Lower leg skin (tissue), 4 donors: ENCODE measurements at regions not wholly inside any gene's neighbourhood (a gene's known extent, or its start where the extent isn't known, plus 50 kb on each side); places are given as distances from the start of the nearest gene placed in this dataset.

ENCODE experiments used
- DNase-seq, 2 donors: peaks; one replicate each; pipeline ENCODE4 v3.0.0-alpha.2; 2019; ENCODE audit warnings: low spot score in 2 of 2
- H3K4me3 ChIP-seq: fragments of 200-600 bp; sonication (generic); 2 replicates; pipeline ENCODE4 v1.5.1; 2017; ENCODE audit warnings: mild to moderate bottlenecking, low read depth; ENCODE audit not compliant: poor library complexity, severe bottlenecking
- CTCF ChIP-seq, 3 donors: fragments of 450-650 bp; IDR thresholded peaks; one replicate each; pipeline ENCODE4 v1.5.1; 2016; ENCODE audit warnings: antibody characterized with exemption in 3 of 3, mild to moderate bottlenecking in 3 of 3, moderate library complexity in 2 of 3
- POLR2A ChIP-seq, 2 donors: fragments of 450-650 bp; IDR thresholded peaks; one replicate each; pipeline ENCODE4 v1.6.1; 2016 to 2017; ENCODE audit warnings: antibody characterized with exemption in 2 of 2, mild to moderate bottlenecking in 1 of 2, moderate library complexity in 1 of 2
- WGBS, 2 donors: methylation state at CpG; one replicate each; pipeline ENCODE4 v1.1.5; 2018; 5-methylcytosine and 5-hydroxymethylcytosine counted together
- intact Hi-C: fragments of 100-400 bp; cut with DNase I; formaldehyde crosslinking; loops from one replicate; pipeline ENCODE4 v1.15.0; 2023; ENCODE audit warnings: low total_unique reads

DNA sequence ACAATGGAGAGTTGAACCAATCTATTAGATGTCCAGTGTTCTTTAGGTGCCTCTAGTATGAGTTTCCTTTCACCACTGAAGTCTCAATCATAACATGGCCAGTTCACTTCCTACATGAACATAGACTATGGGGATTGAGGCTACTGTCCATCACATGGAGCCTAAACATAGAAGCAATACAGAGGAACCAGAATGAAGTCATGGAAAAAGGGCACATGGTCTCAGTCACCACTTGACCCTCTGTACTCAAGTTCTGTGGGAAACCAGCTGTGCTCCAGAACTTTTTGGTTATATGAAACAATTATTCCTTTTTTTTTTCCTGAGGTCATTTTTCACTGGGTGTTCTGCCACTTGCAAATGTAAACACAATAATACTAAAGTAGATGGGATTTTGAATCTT, 762.5 kb downstream of the CBLN4 start:
- no peak for TF ChIP-seq POLR2A (IDR thresholded peaks at IDR 0.05)
- TF ChIP-seq CTCF (IDR thresholded peaks at IDR 0.05) = no peak
- intact Hi-C loops = no loop called here
- no peak for DNase-seq
- H3K4me3 ChIP-seq = no peak overlapping the region

- intact Hi-C loops = no loop called here
- H3K4me3 ChIP-seq = no peak overlapping the region
- TF ChIP-seq POLR2A (IDR thresholded peaks at IDR 0.05) (no peak), CTCF (IDR thresholded peaks at IDR 0.05) (no peak)
- DNase-seq = no peak
- WGBS, 2 donors = 62 to 64% methylated on average over 1 of the region's 1 CpG
Observed at GRCh38 chr20:55239269-55239668, 763.9 kb downstream of the DOK5 start.

DNA sequence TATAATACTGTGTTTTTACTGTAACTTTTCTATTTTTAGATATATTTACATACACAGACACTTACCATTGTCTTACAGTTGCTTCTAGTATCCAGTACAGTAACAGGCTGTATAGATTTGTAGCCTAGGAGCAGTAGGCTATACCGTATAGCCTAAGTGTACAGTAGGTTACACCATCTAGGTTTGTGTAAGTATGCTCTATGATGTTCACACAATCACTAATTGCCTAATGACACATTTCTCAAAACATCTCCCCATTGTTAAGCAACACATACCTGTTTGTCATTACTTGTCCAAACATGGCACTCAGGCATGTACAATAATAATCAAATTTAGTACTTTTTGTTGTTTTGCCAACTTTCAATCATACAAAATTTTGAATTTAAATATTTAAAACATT, 757.3 kb downstream of the DOK5 start:
- H3K4me3 ChIP-seq = no peak overlapping the region
- TF ChIP-seq POLR2A (IDR thresholded peaks at IDR 0.05) = no peak
- TF ChIP-seq CTCF (IDR thresholded peaks at IDR 0.05) = no peak
- intact Hi-C loops = no loop called here
- DNase-seq = no peak
- WGBS, 2 donors = 71 to 81% methylated on average over 1 of the region's 1 CpG

DNA sequence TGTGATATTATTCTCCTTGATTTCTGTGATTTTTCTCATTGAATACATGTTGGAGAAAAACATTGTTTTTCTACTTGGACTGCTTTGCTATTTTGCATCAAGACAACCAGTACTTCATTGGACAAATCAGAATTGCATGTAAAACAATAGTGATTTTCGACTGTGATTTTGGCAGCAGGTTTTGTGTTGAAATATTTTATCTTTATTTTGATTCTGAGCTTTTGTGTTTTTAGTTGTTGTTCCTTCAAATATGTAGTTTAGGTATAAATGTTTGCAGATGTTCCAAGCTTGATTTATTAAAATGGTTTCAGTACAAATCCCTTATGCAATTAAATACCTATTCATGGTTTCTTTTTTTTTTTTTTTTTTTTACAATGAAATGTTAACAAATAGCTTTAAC, 754.1 kb downstream of the DOK5 start:
- 54 to 60% methylated on average over 1 of the region's 1 CpG for WGBS, 2 donors
- H3K4me3 ChIP-seq = no peak overlapping the region
- intact Hi-C loops = no loop called here
- no peak for DNase-seq
- TF ChIP-seq POLR2A (IDR thresholded peaks at IDR 0.05) = no peak
- TF ChIP-seq CTCF (IDR thresholded peaks at IDR 0.05) = no peak

GRCh38 chr20:55216525-55217242, 741.3 kb downstream of the DOK5 start:
- intact Hi-C loops = no loop called here
- 49 to 52% methylated on average over 8 of the region's 8 CpGs for WGBS, 2 donors
- no peak overlapping the region for H3K4me3 ChIP-seq
- TF ChIP-seq POLR2A (IDR thresholded peaks at IDR 0.05) (no peak), CTCF (IDR thresholded peaks at IDR 0.05) (no peak)
- no peak for DNase-seq

- DNase-seq = no peak
- 76 to 78% methylated on average over 6 of the region's 6 CpGs for WGBS, 2 donors
- intact Hi-C loops = no loop called here
- TF ChIP-seq POLR2A (IDR thresholded peaks at IDR 0.05) (no peak), CTCF (IDR thresholded peaks at IDR 0.05) (no peak)
- no peak overlapping the region for H3K4me3 ChIP-seq
Observed at GRCh38 chr20:55213653-55214052, 738.3 kb downstream of the DOK5 start.
